ENCODE measurements at regions not wholly inside any gene's neighbourhood (a gene's known extent, or its start where the extent isn't known, plus 50 kb on each side); places are given as distances from the start of the nearest gene placed in this dataset.

GRCh38 chr13:62205273-62205672 is 789.6 kb upstream of the PCDH20 start:
- no peak for TF ChIP-seq CTCF (IDR thresholded peaks at IDR 0.05)
- TF ChIP-seq POLR2A (IDR thresholded peaks at IDR 0.05; ENCODE audit: low read depth) = no peak
- TF ChIP-seq EP300 (IDR thresholded peaks at IDR 0.05) = no peak
- no peak for TF ChIP-seq POLR2AphosphoS5 (IDR thresholded peaks at IDR 0.05)

Measured in esophagus muscularis mucosa (tissue), 4 donors.